CD4-positive, CD25-positive, alpha-beta regulatory T cell (primary cell): ENCODE measurements at regions not wholly inside any gene's neighbourhood (a gene's known extent, or its start where the extent isn't known, plus 50 kb on each side); places are given as distances from the start of the nearest gene placed in this dataset.

ENCODE experiments used
- ATAC-seq, 2 donors: fragments of 150-1000 bp; cut with Tn5 transposase; one replicate each; pipeline ENCODE4 v1.10.0; 2021; ENCODE audit warnings: low read depth in 2 of 2, moderate number of reproducible peaks in 2 of 2, moderate library complexity in 1 of 2
- DNase-seq, 3 donors: peaks; one replicate each; pipeline versions ENCODE4 v3.0.0 to v3.0.0-alpha.2; 2012 to 2022; ENCODE audit warnings: mixed read lengths in 1 of 3
- H3K27ac ChIP-seq: one replicate; pipeline ENCODE4 v1.7.0; 2013; ENCODE audit warnings: mild to moderate bottlenecking, low read length; ENCODE audit not compliant: insufficient read depth, poor library complexity, severe bottlenecking
- H3K27me3 ChIP-seq: one replicate; pipeline ENCODE4 v1.7.0; 2013; ENCODE audit warnings: low read length; ENCODE audit not compliant: control insufficient read depth, insufficient read depth
- H3K36me3 ChIP-seq: one replicate; pipeline ENCODE4 v1.7.0; 2013; ENCODE audit warnings: mild to moderate bottlenecking, low read length, moderate library complexity; ENCODE audit not compliant: control insufficient read depth, insufficient read depth
- H3K4me1 ChIP-seq: 2 replicates; pipeline ENCODE4 v1.7.0; 2013; ENCODE audit warnings: mild to moderate bottlenecking, low read length; ENCODE audit not compliant: insufficient read depth, control insufficient read depth, poor library complexity, severe bottlenecking
- H3K4me3 ChIP-seq: one replicate; pipeline ENCODE4 v1.7.0; 2013; ENCODE audit warnings: low read depth, mild to moderate bottlenecking, low read length, moderate library complexity
- H3K9me3 ChIP-seq, 2 experiments: 1 replicate in 1 of 2; 2 replicates in 1 of 2; pipeline ENCODE4 v1.7.0; 2013; ENCODE audit warnings: low read length in 2 of 2, mild to moderate bottlenecking in 1 of 2, moderate library complexity in 1 of 2; ENCODE audit not compliant: control insufficient read depth in 2 of 2
- H3K27ac Mint-ChIP-seq, 3 donors: one replicate each; pipeline ENCODE4 v1.8.0; 2020 to 2022; ENCODE audit warnings: mild to moderate bottlenecking in 3 of 3, mixed read lengths in 3 of 3, moderate library complexity in 2 of 3
- H3K27me3 Mint-ChIP-seq: one replicate; pipeline ENCODE4 v1.8.0; 2022; ENCODE audit warnings: mild to moderate bottlenecking, mixed read lengths
- H3K36me3 Mint-ChIP-seq: one replicate; pipeline ENCODE4 v1.8.0; 2020; ENCODE audit warnings: mixed read lengths
- H3K4me1 Mint-ChIP-seq, 4 donors: one replicate each; pipeline ENCODE4 v1.8.0; 2020 to 2022; ENCODE audit warnings: mixed read lengths in 4 of 4, mild to moderate bottlenecking in 1 of 4
- H3K4me3 Mint-ChIP-seq, 4 donors: one replicate each; pipeline ENCODE4 v1.8.0; 2020 to 2022; ENCODE audit warnings: mild to moderate bottlenecking in 4 of 4, mixed read lengths in 4 of 4, moderate library complexity in 3 of 4
- H3K9me3 Mint-ChIP-seq, 7 donors: one replicate each; pipeline ENCODE4 v1.8.0; 2020 to 2022; ENCODE audit warnings: mixed read lengths in 7 of 7, mild to moderate bottlenecking in 3 of 7, moderate library complexity in 2 of 7

- no peak overlapping the region for H3K27ac ChIP-seq
- ATAC-seq (no peak), DNase-seq (no peak)
- H3K4me1 Mint-ChIP-seq = peaks cover 0 to 4% (median under 1%) of the 10 kb centered on the region in 4 donors
- no peak overlapping the region for H3K4me3 Mint-ChIP-seq
- peaks cover 12% of the 10 kb centered on the region for H3K27me3 Mint-ChIP-seq
- H3K9me3 Mint-ChIP-seq = peaks cover 0 to 5% (median 0%) of the 10 kb centered on the region in 7 donors
- peaks cover 2% of the 10 kb centered on the region for H3K27me3 ChIP-seq
- peaks cover 3% of the 10 kb centered on the region for H3K4me1 ChIP-seq
- no peaks in the 10 kb centered on the region for H3K36me3 ChIP-seq
- H3K27ac Mint-ChIP-seq = no peak overlapping the region
- H3K36me3 Mint-ChIP-seq = no peaks in the 10 kb centered on the region
- no peaks in the 10 kb centered on the region for H3K9me3 ChIP-seq
- H3K4me3 ChIP-seq = no peak overlapping the region
Observed at GRCh38 chr1:228835911-228836310, 100.6 kb downstream of the RHOU start.

GRCh38 chr1:228836427-228836826 lies 101.1 kb downstream of the RHOU start:
- Mint-ChIP-seq H3K27ac (no peak overlapping the region), H3K36me3 (no peaks in the 10 kb centered on the region), H3K4me1 (no peaks in the 10 kb centered on the region), H3K4me3 (no peak overlapping the region), H3K9me3 (peaks cover 0 to 5% (median 0%) of the 10 kb centered on the region in 7 donors), H3K27me3 (peaks cover 12% of the 10 kb centered on the region)
- Histone ChIP-seq H3K4me3 (no peak overlapping the region), H3K27me3 (peaks cover 2% of the 10 kb centered on the region), H3K4me1 (peaks cover 3% of the 10 kb centered on the region), H3K27ac (no peak overlapping the region), H3K36me3 (no peaks in the 10 kb centered on the region), H3K9me3 (no peaks in the 10 kb centered on the region)
- no peak for DNase-seq
- no peak for ATAC-seq

- H3K36me3 ChIP-seq = no peaks in the 10 kb centered on the region
- Mint-ChIP-seq H3K4me1 (no peaks in the 10 kb centered on the region), H3K9me3 (peaks cover 0 to 5% (median 0%) of the 10 kb centered on the region in 7 donors), H3K36me3 (no peaks in the 10 kb centered on the region), H3K4me3 (no peak overlapping the region), H3K27me3 (peaks cover 12% of the 10 kb centered on the region), H3K27ac (no peak overlapping the region)
- peaks cover 2% of the 10 kb centered on the region for H3K27me3 ChIP-seq
- H3K9me3 ChIP-seq = no peaks in the 10 kb centered on the region
- ATAC-seq = no peak
- no peak overlapping the region for H3K27ac ChIP-seq
- DNase-seq = no peak
- H3K4me1 ChIP-seq = no peaks in the 10 kb centered on the region
- H3K4me3 ChIP-seq = no peak overlapping the region
Observed at GRCh38 chr1:228837032-228837431, 101.8 kb downstream of the RHOU start.

- H3K4me3 Mint-ChIP-seq = no peak overlapping the region
- peaks cover 0 to 6% (median 5%) of the 10 kb centered on the region in 7 donors for H3K9me3 Mint-ChIP-seq
- H3K27ac Mint-ChIP-seq = no peak overlapping the region
- H3K9me3 ChIP-seq = peaks cover 0 to 3% of the 10 kb centered on the region in 2 experiments
- peaks cover 2% of the 10 kb centered on the region for H3K27me3 ChIP-seq
- no peak for ATAC-seq
- H3K36me3 Mint-ChIP-seq = no peaks in the 10 kb centered on the region
- no peak overlapping the region for H3K4me3 ChIP-seq
- no peaks in the 10 kb centered on the region for H3K36me3 ChIP-seq
- DNase-seq = no peak
- H3K27me3 Mint-ChIP-seq = peaks cover 12% of the 10 kb centered on the region
- H3K4me1 ChIP-seq = no peaks in the 10 kb centered on the region
- H3K27ac ChIP-seq = no peak overlapping the region
- H3K4me1 Mint-ChIP-seq = no peaks in the 10 kb centered on the region
Observed at GRCh38 chr1:228837817-228838716, 102.8 kb downstream of the RHOU start.

GRCh38 chr1:228838717-228839500 lies 103.6 kb downstream of the RHOU start:
- Mint-ChIP-seq H3K4me1 (no peaks in the 10 kb centered on the region), H3K27me3 (peaks cover 12% of the 10 kb centered on the region), H3K9me3 (peaks cover 0 to 9% (median 5%) of the 10 kb centered on the region in 7 donors), H3K36me3 (no peaks in the 10 kb centered on the region), H3K27ac (no peak overlapping the region), H3K4me3 (no peak overlapping the region)
- Histone ChIP-seq H3K27me3 (peaks cover 2% of the 10 kb centered on the region), H3K9me3 (peaks cover 0 to 3% of the 10 kb centered on the region in 2 experiments), H3K4me3 (no peak overlapping the region), H3K27ac (no peak overlapping the region), H3K36me3 (no peaks in the 10 kb centered on the region), H3K4me1 (no peaks in the 10 kb centered on the region)
- ATAC-seq (no peak), DNase-seq (no peak)

- Histone ChIP-seq H3K9me3 (peaks cover 0 to 3% of the 10 kb centered on the region in 2 experiments), H3K36me3 (no peaks in the 10 kb centered on the region), H3K4me3 (no peak overlapping the region), H3K4me1 (no peaks in the 10 kb centered on the region), H3K27me3 (peaks cover 2% of the 10 kb centered on the region), H3K27ac (no peak overlapping the region)
- no peak overlapping the region for H3K4me3 Mint-ChIP-seq
- H3K27me3 Mint-ChIP-seq = peaks cover 12% of the 10 kb centered on the region
- H3K4me1 Mint-ChIP-seq = no peaks in the 10 kb centered on the region
- H3K27ac Mint-ChIP-seq = no peak overlapping the region
- no peak for DNase-seq
- H3K9me3 Mint-ChIP-seq = peaks cover 0 to 9% (median 5%) of the 10 kb centered on the region in 7 donors
- H3K36me3 Mint-ChIP-seq = no peaks in the 10 kb centered on the region
- no peak for ATAC-seq
Observed at GRCh38 chr1:228839656-228840055, 104.4 kb downstream of the RHOU start.

- H3K4me1 Mint-ChIP-seq = no peaks in the 10 kb centered on the region
- H3K9me3 ChIP-seq = peaks cover 0 to 3% of the 10 kb centered on the region in 2 experiments
- no peak overlapping the region for H3K4me3 ChIP-seq
- no peaks in the 10 kb centered on the region for H3K27me3 Mint-ChIP-seq
- H3K27ac Mint-ChIP-seq = no peak overlapping the region
- H3K27ac ChIP-seq = no peak overlapping the region
- H3K4me3 Mint-ChIP-seq = no peak overlapping the region
- DNase-seq = no peak
- no peaks in the 10 kb centered on the region for H3K27me3 ChIP-seq
- H3K9me3 Mint-ChIP-seq = peaks cover 0 to 9% (median 5%) of the 10 kb centered on the region in 7 donors
- H3K4me1 ChIP-seq = no peaks in the 10 kb centered on the region
- ATAC-seq = no peak
- H3K36me3 ChIP-seq = no peaks in the 10 kb centered on the region
- no peaks in the 10 kb centered on the region for H3K36me3 Mint-ChIP-seq
Observed at GRCh38 chr1:228841632-228842031, 106.4 kb downstream of the RHOU start.
